Naive B cell (primary cell): ENCODE measurements at regions not wholly inside any gene's neighbourhood (a gene's known extent, or its start where the extent isn't known, plus 50 kb on each side); places are given as distances from the start of the nearest gene placed in this dataset.

Experiments
- ATAC-seq, 2 donors: fragments of 150-1000 bp; cut with Tn5 transposase; 2 replicates each; pipeline ENCODE4 v1.10.0; 2021; ENCODE audit warnings: low read depth in 2 of 2, mild to moderate bottlenecking in 2 of 2, moderate library complexity in 2 of 2
- DNase-seq: peaks from one replicate; pipeline ENCODE4 v3.0.0; 2022
- H3K27ac Mint-ChIP-seq, 6 donors: one replicate each; pipeline ENCODE4 v1.8.0; 2020 to 2022; ENCODE audit warnings: mild to moderate bottlenecking in 6 of 6, mixed read lengths in 6 of 6, moderate library complexity in 5 of 6, inconsistent platforms in 2 of 6
- H3K27me3 Mint-ChIP-seq, 3 donors: one replicate each; pipeline ENCODE4 v1.8.0; 2021 to 2022; ENCODE audit warnings: mixed read lengths in 3 of 3, mild to moderate bottlenecking in 1 of 3
- H3K36me3 Mint-ChIP-seq, 2 donors: one replicate each; pipeline ENCODE4 v1.8.0; 2020 to 2022; ENCODE audit warnings: mixed read lengths in 2 of 2, inconsistent platforms in 1 of 2, mild to moderate bottlenecking in 1 of 2
- H3K4me1 Mint-ChIP-seq, 3 donors: one replicate each; pipeline ENCODE4 v1.8.0; 2020 to 2022; ENCODE audit warnings: mixed read lengths in 3 of 3, inconsistent platforms in 1 of 3, mild to moderate bottlenecking in 1 of 3, moderate library complexity in 1 of 3
- H3K4me3 Mint-ChIP-seq, 8 donors: one replicate each; pipeline ENCODE4 v1.8.0; 2020 to 2022; ENCODE audit warnings: mild to moderate bottlenecking in 8 of 8, mixed read lengths in 8 of 8, moderate library complexity in 8 of 8, inconsistent platforms in 2 of 8
- H3K9me3 Mint-ChIP-seq, 7 donors: one replicate each; pipeline ENCODE4 v1.8.0; 2020 to 2022; ENCODE audit warnings: mixed read lengths in 7 of 7, mild to moderate bottlenecking in 5 of 7, inconsistent platforms in 2 of 7, moderate library complexity in 1 of 7

- no peaks in the 10 kb centered on the region for H3K4me1 Mint-ChIP-seq
- ATAC-seq (no peak), DNase-seq (no peak)
- H3K36me3 Mint-ChIP-seq: no peaks in the 10 kb centered on the region
- no peak overlapping the region for H3K4me3 Mint-ChIP-seq
- H3K9me3 Mint-ChIP-seq: peaks cover 0 to 5% (median 0%) of the 10 kb centered on the region in 7 donors
- H3K27me3 Mint-ChIP-seq: no peaks in the 10 kb centered on the region
- H3K27ac Mint-ChIP-seq: no peak overlapping the region
Measured at GRCh38 chr2:187917535-187917934, 363.3 kb upstream of the TFPI start.

- Mint-ChIP-seq H3K36me3 (no peaks in the 10 kb centered on the region), H3K27me3 (no peaks in the 10 kb centered on the region), H3K9me3 (peaks cover 0 to 5% (median 0%) of the 10 kb centered on the region in 7 donors), H3K27ac (peak overlapping the region in 1 of 6 donors; percentile 42), H3K4me3 (no peak overlapping the region), H3K4me1 (no peaks in the 10 kb centered on the region)
- ATAC-seq: no peak
- no peak for DNase-seq
Measured at GRCh38 chr2:187918996-187919821, 365.0 kb upstream of the TFPI start.

- no peak for ATAC-seq
- no peaks in the 10 kb centered on the region for H3K27me3 Mint-ChIP-seq
- DNase-seq: no peak
- no peaks in the 10 kb centered on the region for H3K4me1 Mint-ChIP-seq
- no peak overlapping the region for H3K4me3 Mint-ChIP-seq
- H3K9me3 Mint-ChIP-seq: peaks cover 0 to 5% (median 0%) of the 10 kb centered on the region in 7 donors
- H3K27ac Mint-ChIP-seq: no peak overlapping the region
- H3K36me3 Mint-ChIP-seq: no peaks in the 10 kb centered on the region
Measured at GRCh38 chr2:187920511-187920910, 366.3 kb upstream of the TFPI start.

- Mint-ChIP-seq H3K4me3 (no peak overlapping the region), H3K27ac (no peak overlapping the region)
- no peak for ATAC-seq
Measured at GRCh38 chr2:187922846-187923245, 368.6 kb upstream of the TFPI start.

GRCh38 chr2:187924293-187924692, 367.4 kb upstream of the GULP1 start:
- H3K27ac Mint-ChIP-seq: no peak overlapping the region
- no peak for DNase-seq
- no peaks in the 10 kb centered on the region for H3K4me1 Mint-ChIP-seq

More at GRCh38 chr2:187922846-187923245, 368.6 kb upstream of the TFPI start:
- DNase-seq: no peak
- H3K27me3 Mint-ChIP-seq: no peaks in the 10 kb centered on the region
- no peaks in the 10 kb centered on the region for H3K36me3 Mint-ChIP-seq
- peaks cover 0 to 4% (median 0%) of the 10 kb centered on the region in 7 donors for H3K9me3 Mint-ChIP-seq
- no peaks in the 10 kb centered on the region for H3K4me1 Mint-ChIP-seq

GRCh38 chr2:187934236-187934635, 357.4 kb upstream of the GULP1 start:
- peaks cover 0 to 2% (median 0%) of the 10 kb centered on the region in 7 donors for H3K9me3 Mint-ChIP-seq
- H3K4me3 Mint-ChIP-seq: no peak overlapping the region
- H3K27ac Mint-ChIP-seq: peak overlapping the region in 1 of 6 donors; percentile 14
- no peaks in the 10 kb centered on the region for H3K27me3 Mint-ChIP-seq
- no peaks in the 10 kb centered on the region for H3K4me1 Mint-ChIP-seq
- no peak for ATAC-seq
- no peak for DNase-seq
- no peaks in the 10 kb centered on the region for H3K36me3 Mint-ChIP-seq

More at GRCh38 chr2:187924293-187924692, 367.4 kb upstream of the GULP1 start:
- Mint-ChIP-seq H3K4me3 (no peak overlapping the region), H3K36me3 (no peaks in the 10 kb centered on the region), H3K9me3 (peaks cover 0 to 4% (median 0%) of the 10 kb centered on the region in 7 donors), H3K27me3 (no peaks in the 10 kb centered on the region)
- ATAC-seq: no peak

GRCh38 chr2:187934692-187935091, 357.0 kb upstream of the GULP1 start:
- Mint-ChIP-seq H3K4me1 (no peaks in the 10 kb centered on the region), H3K36me3 (no peaks in the 10 kb centered on the region), H3K27ac (no peak overlapping the region), H3K4me3 (no peak overlapping the region), H3K9me3 (peaks cover 0 to 2% (median 0%) of the 10 kb centered on the region in 7 donors), H3K27me3 (no peaks in the 10 kb centered on the region)
- DNase-seq (no peak), ATAC-seq (no peak)

- no peaks in the 10 kb centered on the region for H3K36me3 Mint-ChIP-seq
- DNase-seq (no peak), ATAC-seq (no peak)
- no peaks in the 10 kb centered on the region for H3K4me1 Mint-ChIP-seq
- peaks cover 0 to 2% (median 0%) of the 10 kb centered on the region in 7 donors for H3K9me3 Mint-ChIP-seq
- H3K27me3 Mint-ChIP-seq: no peaks in the 10 kb centered on the region
- no peak overlapping the region for H3K27ac Mint-ChIP-seq
- no peak overlapping the region for H3K4me3 Mint-ChIP-seq
Measured at GRCh38 chr2:187935126-187935525, 356.5 kb upstream of the GULP1 start.

GRCh38 chr2:187936228-187936627, 355.4 kb upstream of the GULP1 start:
- Mint-ChIP-seq H3K27ac (no peak overlapping the region), H3K4me3 (no peak overlapping the region), H3K9me3 (peaks cover 0 to 2% (median 0%) of the 10 kb centered on the region in 7 donors), H3K27me3 (no peaks in the 10 kb centered on the region), H3K4me1 (no peaks in the 10 kb centered on the region), H3K36me3 (no peaks in the 10 kb centered on the region)
- DNase-seq: no peak
- ATAC-seq: no peak

GRCh38 chr2:187939180-187939579, 352.5 kb upstream of the GULP1 start:
- no peaks in the 10 kb centered on the region for H3K27me3 Mint-ChIP-seq
- no peak overlapping the region for H3K4me3 Mint-ChIP-seq
- H3K4me1 Mint-ChIP-seq: no peaks in the 10 kb centered on the region
- ATAC-seq (no peak), DNase-seq (no peak)
- peaks cover 0 to 4% (median 0%) of the 10 kb centered on the region in 7 donors for H3K9me3 Mint-ChIP-seq
- H3K36me3 Mint-ChIP-seq: no peaks in the 10 kb centered on the region
- H3K27ac Mint-ChIP-seq: no peak overlapping the region

GRCh38 chr2:187942876-187943275, 348.8 kb upstream of the GULP1 start:
- Mint-ChIP-seq H3K9me3 (peaks cover 0 to 4% (median 0%) of the 10 kb centered on the region in 7 donors), H3K27ac (no peak overlapping the region), H3K36me3 (no peaks in the 10 kb centered on the region), H3K4me1 (no peaks in the 10 kb centered on the region), H3K4me3 (no peak overlapping the region), H3K27me3 (no peaks in the 10 kb centered on the region)
- ATAC-seq (no peak), DNase-seq (no peak)

- no peaks in the 10 kb centered on the region for H3K4me1 Mint-ChIP-seq
- H3K27ac Mint-ChIP-seq: no peak overlapping the region
- H3K4me3 Mint-ChIP-seq: no peak overlapping the region
- DNase-seq: no peak
- no peak for ATAC-seq
- H3K36me3 Mint-ChIP-seq: no peaks in the 10 kb centered on the region
- H3K27me3 Mint-ChIP-seq: no peaks in the 10 kb centered on the region
- peaks cover 0 to 4% (median 0%) of the 10 kb centered on the region in 7 donors for H3K9me3 Mint-ChIP-seq
Measured at GRCh38 chr2:187943772-187944369, 347.8 kb upstream of the GULP1 start.

- no peak overlapping the region for H3K27ac Mint-ChIP-seq
- DNase-seq (no peak), ATAC-seq (no peak)
- H3K4me3 Mint-ChIP-seq: no peak overlapping the region
- H3K27me3 Mint-ChIP-seq: no peaks in the 10 kb centered on the region
- peaks cover 0 to 28% (median 18%) of the 10 kb centered on the region in 7 donors for H3K9me3 Mint-ChIP-seq
- no peaks in the 10 kb centered on the region for H3K36me3 Mint-ChIP-seq
- no peaks in the 10 kb centered on the region for H3K4me1 Mint-ChIP-seq
Measured at GRCh38 chr2:187949859-187950258, 341.8 kb upstream of the GULP1 start.
